Panc1 (cell line): ENCODE measurements at regions not wholly inside any gene's neighbourhood (a gene's known extent, or its start where the extent isn't known, plus 50 kb on each side); places are given as distances from the start of the nearest gene placed in this dataset.

Experiments
- ATAC-seq: fragments of 200-7000 bp; cut with Tn5 transposase; 2 replicates; pipeline ENCODE4 v1.9.1; 2020; ENCODE audit warnings: mild to moderate bottlenecking, moderate library complexity
- BruUV-seq: library from RNA; stranded (reverse); fragments of 400-500 nt; replicated peaks from 2 replicates; lab custom pipeline; 2021; lab: Mats Ljungman, UMichigan
- CTCF ChIA-PET: fragments of 300-600 bp; sonication (Branson Sonifier 250); formaldehyde crosslinking; loops from one replicate; lab custom pipeline; 2022; ENCODE audit warnings: antibody characterized with exemption; lab: Charles Lee
- POLR2A ChIA-PET: fragments of 300-600 bp; sonication (Branson Sonifier 250); formaldehyde crosslinking; loops from one replicate; lab custom pipeline; 2022; ENCODE audit warnings: antibody characterized with exemption; lab: Charles Lee
- DNase-seq: peaks from one replicate; pipeline ENCODE4 v3.0.0-alpha.2; 2010; ENCODE audit warnings: low read depth, low spot score
- H3K27ac ChIP-seq: 2 replicates; pipeline ENCODE4 v1.5.1; 2011; ENCODE audit warnings: mild to moderate bottlenecking, low read length, inconsistent platforms
- H3K27me3 ChIP-seq: fragments of 200-500 bp; sonication (Bioruptor generic); 2 replicates; pipeline ENCODE4 v1.6.0; 2014; ENCODE audit warnings: low read length, inconsistent platforms; ENCODE audit not compliant: control insufficient read depth, insufficient read depth
- H3K36me3 ChIP-seq: fragments of 200-500 bp; sonication (Bioruptor generic); 2 replicates; pipeline ENCODE4 v1.5.1; 2014; ENCODE audit warnings: inconsistent platforms, mild to moderate bottlenecking, low read length, moderate library complexity; ENCODE audit not compliant: control insufficient read depth, insufficient read depth
- H3K4me1 ChIP-seq: 2 replicates; pipeline ENCODE4 v1.5.1; 2011; ENCODE audit warnings: inconsistent platforms, mild to moderate bottlenecking, low read length, moderate library complexity; ENCODE audit not compliant: control insufficient read depth, insufficient read depth
- H3K4me3 ChIP-seq, 2 experiments: 2 replicates each; pipeline ENCODE4 v1.5.1; 2011 to 2012; ENCODE audit warnings: low read depth in 2 of 2, low read length in 2 of 2, mild to moderate bottlenecking in 2 of 2, inconsistent platforms in 1 of 2, moderate library complexity in 1 of 2
- H3K9me3 ChIP-seq: fragments of 200-500 bp; sonication (Bioruptor generic); 2 replicates; pipeline ENCODE4 v1.5.1; 2014; ENCODE audit warnings: low read depth, mild to moderate bottlenecking, inconsistent platforms, low read length, moderate library complexity; ENCODE audit not compliant: control insufficient read depth, insufficient read depth
- POLR2AphosphoS5 ChIP-seq: IDR thresholded peaks from 2 replicates; pipeline ENCODE4 v1.6.1; 2012; ENCODE audit warnings: mild to moderate bottlenecking, low read depth, low read length, moderate library complexity
- REST ChIP-seq, 2 experiments: IDR thresholded peaks; 2 replicates each; pipeline ENCODE4 v1.6.1; 2011 to 2012; ENCODE audit warnings: low read depth in 2 of 2, control low read depth in 1 of 2, low read length in 1 of 2, mild to moderate bottlenecking in 1 of 2, moderate library complexity in 1 of 2; ENCODE audit not compliant: insufficient read depth in 1 of 2
- SIN3A ChIP-seq: IDR thresholded peaks from 2 replicates; pipeline ENCODE4 v1.6.1; 2012; ENCODE audit warnings: low read depth, mild to moderate bottlenecking, low read length, moderate library complexity, borderline replicate concordance; ENCODE audit not compliant: insufficient read depth
- TCF7L2 ChIP-seq: IDR thresholded peaks from 2 replicates; pipeline ENCODE4 v1.6.1; 2011; ENCODE audit warnings: mild to moderate bottlenecking, low read depth, low read length, inconsistent platforms
- in situ Hi-C: cut with HindIII; loops from 2 replicates; pipeline ENCODE4 v1.10.0; 2016; ENCODE audit warnings: low sequenced_read_pairs, low pct_unique_long_range_greater_than_20kb
- intact Hi-C: fragments of 100-400 bp; cut with micrococcal nuclease; formaldehyde crosslinking; loops from one replicate; pipeline ENCODE4 v1.10.0; 2022; ENCODE audit not compliant: unreplicated experiment
- TF ChIP-seq, protein P1 (sequence below): fragments of 450-650 bp; IDR thresholded peaks from 2 replicates; pipeline ENCODE4 v1.5.1; 2017; ENCODE audit warnings: mild to moderate bottlenecking

DNA sequence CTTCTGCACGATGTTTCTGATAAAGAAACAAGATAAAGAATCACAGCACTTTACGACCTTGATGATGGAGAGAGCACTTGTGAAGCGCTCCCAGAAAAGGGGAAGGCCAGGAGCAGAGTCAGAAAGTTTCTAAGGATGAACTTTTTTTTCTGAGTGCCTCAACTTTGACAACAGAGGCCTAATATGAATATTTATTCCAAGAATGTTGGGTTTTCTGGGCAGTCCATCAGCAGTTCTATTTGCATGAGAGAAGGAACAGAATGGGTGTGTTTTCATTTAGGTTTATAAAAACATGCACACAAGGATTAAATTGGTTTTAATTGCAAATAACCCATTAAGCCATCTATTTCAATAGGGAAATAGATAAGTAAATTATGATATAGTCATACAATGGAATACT is 204.9 kb downstream of the SIM1 start:
- ChIA-PET CTCF (no interaction called here), POLR2A (no interaction called here)
- BruUV-seq: no TSS peak
- in situ Hi-C loops: no loop called here
- H3K36me3 ChIP-seq: no peaks in the 10 kb centered on the region
- intact Hi-C loops: no loop called here
- DNase-seq: no peak
- H3K9me3 ChIP-seq: no peaks in the 10 kb centered on the region
- H3K4me3 ChIP-seq: no peak overlapping the region
- H3K27me3 ChIP-seq: no peaks in the 10 kb centered on the region
- TF ChIP-seq TCF7L2 (no peak), SIN3A (no peak), POLR2AphosphoS5 (no peak), REST (IDR thresholded peaks at IDR 0.05; ENCODE audit: insufficient read depth in 1 of 2, low read depth in 2 of 2, low read length in 1 of 2) (no peak)
- TF ChIP-seq, protein P1, sequence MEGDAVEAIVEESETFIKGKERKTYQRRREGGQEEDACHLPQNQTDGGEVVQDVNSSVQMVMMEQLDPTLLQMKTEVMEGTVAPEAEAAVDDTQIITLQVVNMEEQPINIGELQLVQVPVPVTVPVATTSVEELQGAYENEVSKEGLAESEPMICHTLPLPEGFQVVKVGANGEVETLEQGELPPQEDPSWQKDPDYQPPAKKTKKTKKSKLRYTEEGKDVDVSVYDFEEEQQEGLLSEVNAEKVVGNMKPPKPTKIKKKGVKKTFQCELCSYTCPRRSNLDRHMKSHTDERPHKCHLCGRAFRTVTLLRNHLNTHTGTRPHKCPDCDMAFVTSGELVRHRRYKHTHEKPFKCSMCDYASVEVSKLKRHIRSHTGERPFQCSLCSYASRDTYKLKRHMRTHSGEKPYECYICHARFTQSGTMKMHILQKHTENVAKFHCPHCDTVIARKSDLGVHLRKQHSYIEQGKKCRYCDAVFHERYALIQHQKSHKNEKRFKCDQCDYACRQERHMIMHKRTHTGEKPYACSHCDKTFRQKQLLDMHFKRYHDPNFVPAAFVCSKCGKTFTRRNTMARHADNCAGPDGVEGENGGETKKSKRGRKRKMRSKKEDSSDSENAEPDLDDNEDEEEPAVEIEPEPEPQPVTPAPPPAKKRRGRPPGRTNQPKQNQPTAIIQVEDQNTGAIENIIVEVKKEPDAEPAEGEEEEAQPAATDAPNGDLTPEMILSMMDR: no peak
- no peak for ATAC-seq
- H3K4me1 ChIP-seq: no peaks in the 10 kb centered on the region
- no peak overlapping the region for H3K27ac ChIP-seq

GRCh38 chr6:100258752-100259151 is 206.0 kb downstream of the SIM1 start:
- Histone ChIP-seq H3K4me1 (no peaks in the 10 kb centered on the region), H3K36me3 (no peaks in the 10 kb centered on the region), H3K9me3 (no peaks in the 10 kb centered on the region), H3K27me3 (no peaks in the 10 kb centered on the region), H3K27ac (no peak overlapping the region), H3K4me3 (no peak overlapping the region)
- no TSS peak for BruUV-seq
- ChIA-PET POLR2A (no interaction called here), CTCF (no interaction called here)
- in situ Hi-C loops (no loop called here), intact Hi-C loops (no loop called here)
- DNase-seq (no peak), ATAC-seq (no peak)
- TF ChIP-seq, protein P1: no peak
- TF ChIP-seq SIN3A (no peak), POLR2AphosphoS5 (no peak), REST (IDR thresholded peaks at IDR 0.05; ENCODE audit: insufficient read depth in 1 of 2, low read depth in 2 of 2, low read length in 1 of 2) (no peak), TCF7L2 (no peak)
